Breast epithelium (tissue), 3 donors: ENCODE measurements at regions not wholly inside any gene's neighbourhood (a gene's known extent, or its start where the extent isn't known, plus 50 kb on each side); places are given as distances from the start of the nearest gene placed in this dataset.

Experiments
- POLR2A ChIP-seq: fragments of 450-650 bp; IDR thresholded peaks from one replicate; pipeline ENCODE4 v1.6.1; 2016; ENCODE audit warnings: antibody characterized with exemption, mild to moderate bottlenecking, moderate library complexity
- TF ChIP-seq, protein P1 (sequence below), 3 donors: fragments of 450-650 bp; IDR thresholded peaks; one replicate each; pipeline ENCODE4 v1.5.1; 2016 to 2017; ENCODE audit warnings: antibody characterized with exemption in 3 of 3, mild to moderate bottlenecking in 3 of 3, moderate library complexity in 3 of 3

GRCh38 chr11:101336858-101337257 is 207.2 kb upstream of the PGR start:
- TF ChIP-seq, protein P1, sequence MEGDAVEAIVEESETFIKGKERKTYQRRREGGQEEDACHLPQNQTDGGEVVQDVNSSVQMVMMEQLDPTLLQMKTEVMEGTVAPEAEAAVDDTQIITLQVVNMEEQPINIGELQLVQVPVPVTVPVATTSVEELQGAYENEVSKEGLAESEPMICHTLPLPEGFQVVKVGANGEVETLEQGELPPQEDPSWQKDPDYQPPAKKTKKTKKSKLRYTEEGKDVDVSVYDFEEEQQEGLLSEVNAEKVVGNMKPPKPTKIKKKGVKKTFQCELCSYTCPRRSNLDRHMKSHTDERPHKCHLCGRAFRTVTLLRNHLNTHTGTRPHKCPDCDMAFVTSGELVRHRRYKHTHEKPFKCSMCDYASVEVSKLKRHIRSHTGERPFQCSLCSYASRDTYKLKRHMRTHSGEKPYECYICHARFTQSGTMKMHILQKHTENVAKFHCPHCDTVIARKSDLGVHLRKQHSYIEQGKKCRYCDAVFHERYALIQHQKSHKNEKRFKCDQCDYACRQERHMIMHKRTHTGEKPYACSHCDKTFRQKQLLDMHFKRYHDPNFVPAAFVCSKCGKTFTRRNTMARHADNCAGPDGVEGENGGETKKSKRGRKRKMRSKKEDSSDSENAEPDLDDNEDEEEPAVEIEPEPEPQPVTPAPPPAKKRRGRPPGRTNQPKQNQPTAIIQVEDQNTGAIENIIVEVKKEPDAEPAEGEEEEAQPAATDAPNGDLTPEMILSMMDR (IDR thresholded peaks at IDR 0.05), result no peak
- no peak for TF ChIP-seq POLR2A
